M059J (cell line): ENCODE measurements at regions not wholly inside any gene's neighbourhood (a gene's known extent, or its start where the extent isn't known, plus 50 kb on each side); places are given as distances from the start of the nearest gene placed in this dataset.
"Not testable (repeated sequence)": the region's sequence is repeated elsewhere in the genome, so short reads cannot be mapped to it uniquely, and the experiment has no call there.

Experiments
- DNase-seq: peaks from one replicate; pipeline ENCODE4 v3.0.0-alpha.2; 2012; ENCODE audit warnings: low read depth

DNA sequence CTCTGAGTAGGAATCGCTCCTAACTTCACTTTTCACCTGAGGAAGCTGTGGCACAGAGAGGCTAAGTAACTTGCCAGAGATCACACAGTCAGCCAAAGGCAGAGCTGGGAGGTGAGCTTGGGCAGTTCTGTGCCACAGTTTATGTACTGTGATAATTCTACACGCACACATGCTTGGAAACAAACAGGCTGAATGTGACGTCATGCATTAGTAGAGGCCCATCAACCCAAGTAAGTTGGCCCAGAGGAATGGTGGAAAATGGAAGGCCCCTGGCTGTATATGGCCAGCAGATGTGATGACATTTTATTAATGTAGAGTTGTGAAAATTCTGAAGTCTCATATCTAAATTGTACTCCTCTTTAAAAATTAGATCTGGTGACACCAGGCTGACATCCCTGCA lies 394.0 kb downstream of the MIAT start:
- no peak for DNase-seq

DNA sequence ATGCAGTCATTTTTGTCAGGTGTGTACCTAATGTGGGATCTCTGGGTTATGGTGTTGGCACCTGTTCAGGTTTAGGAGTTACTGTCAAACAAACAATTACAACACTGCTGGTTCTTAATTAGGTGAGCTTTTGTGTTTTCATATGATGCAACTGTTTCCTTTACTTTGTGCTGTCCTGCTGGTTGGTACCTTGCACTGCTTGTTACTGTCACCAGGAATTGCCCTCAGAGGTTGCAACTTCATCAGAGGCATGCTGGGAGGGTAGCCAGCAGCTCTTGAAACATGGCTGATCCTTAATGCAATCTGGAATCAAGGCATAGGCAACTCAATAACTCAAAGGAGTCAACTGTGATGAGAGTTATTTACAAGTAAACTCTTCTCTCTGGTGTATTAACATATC lies 400.3 kb downstream of the MIAT start:
- no peak for DNase-seq

DNA sequence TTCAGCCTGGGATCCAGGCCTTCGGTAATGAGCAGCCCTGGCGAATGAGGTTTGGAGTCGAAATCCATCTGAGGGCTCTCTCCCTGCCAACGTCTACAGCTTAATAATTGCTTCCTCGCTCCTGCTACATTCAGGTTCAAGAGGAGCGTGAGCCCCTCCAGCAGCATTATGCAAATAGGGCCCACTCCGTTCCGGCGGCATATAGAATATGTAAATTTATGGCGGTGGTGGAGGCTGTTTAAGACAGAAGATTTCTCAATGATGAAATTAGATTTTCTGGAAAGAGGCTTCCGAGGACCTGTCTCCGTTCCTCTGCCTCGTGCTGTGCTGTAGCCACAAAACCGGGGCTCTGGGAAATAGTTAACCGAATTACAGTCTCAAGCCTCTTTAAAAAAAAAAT lies 402.8 kb downstream of the MIAT start:
- no peak for DNase-seq

DNA sequence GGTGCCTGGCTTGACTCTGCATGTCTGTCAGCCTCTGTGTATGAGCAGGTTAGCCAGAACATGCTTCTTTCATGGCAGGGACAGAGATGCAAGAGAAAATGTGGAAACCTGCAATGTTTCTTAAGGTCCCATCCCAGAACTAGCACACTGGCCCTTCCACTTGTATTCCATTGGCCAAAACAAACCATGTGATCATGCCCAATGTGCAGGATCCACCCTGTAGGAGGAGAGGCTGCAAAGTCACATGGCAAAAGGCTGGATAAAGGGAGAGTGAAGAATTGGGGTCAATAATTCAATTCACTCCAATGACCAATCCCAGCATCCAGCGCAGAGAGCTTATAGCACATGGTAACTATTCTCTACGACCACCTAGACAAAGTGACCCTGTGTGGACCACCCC lies 405.5 kb downstream of the MIAT start:
- DNase-seq: no peak

DNA sequence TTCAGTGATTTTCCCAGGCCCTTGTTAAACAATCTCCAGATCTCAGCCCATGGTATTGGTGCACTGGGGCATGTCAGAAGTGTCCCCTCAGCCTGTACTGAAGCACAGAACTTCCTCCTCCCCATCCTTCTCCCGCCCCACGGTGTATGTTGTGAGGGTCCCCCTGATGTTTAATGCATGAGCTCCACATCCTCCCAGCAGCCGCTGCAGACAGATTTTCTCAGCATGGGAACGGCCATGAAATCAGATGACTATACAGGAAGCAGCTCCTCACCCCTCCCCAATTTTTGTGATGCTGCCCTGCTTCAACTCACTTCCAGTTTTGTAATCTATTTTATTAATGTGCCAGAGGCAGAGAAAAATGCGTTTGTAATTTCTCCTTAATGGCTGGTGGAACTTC lies 406.0 kb downstream of the MIAT start:
- DNase-seq: no peak

DNA sequence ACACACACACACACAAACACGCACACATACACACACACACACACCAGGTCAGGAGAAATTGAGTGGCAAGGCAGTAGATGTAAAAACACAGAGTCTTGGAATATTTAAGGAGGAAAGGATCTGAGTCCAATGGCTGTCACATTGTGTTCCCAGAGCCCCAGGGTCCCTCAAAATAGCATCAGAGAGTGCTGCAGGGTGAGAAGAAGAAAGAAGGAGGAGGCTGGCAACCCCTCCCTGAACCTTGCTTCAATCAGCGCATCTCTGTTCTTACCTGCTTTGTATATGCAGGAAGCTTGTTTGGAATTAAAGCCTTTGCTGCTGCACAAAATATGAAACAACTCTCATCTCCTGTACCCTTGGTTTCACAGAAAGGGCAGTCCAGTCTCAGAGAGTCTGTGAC lies 406.5 kb downstream of the MIAT start:
- DNase-seq: no peak

DNA sequence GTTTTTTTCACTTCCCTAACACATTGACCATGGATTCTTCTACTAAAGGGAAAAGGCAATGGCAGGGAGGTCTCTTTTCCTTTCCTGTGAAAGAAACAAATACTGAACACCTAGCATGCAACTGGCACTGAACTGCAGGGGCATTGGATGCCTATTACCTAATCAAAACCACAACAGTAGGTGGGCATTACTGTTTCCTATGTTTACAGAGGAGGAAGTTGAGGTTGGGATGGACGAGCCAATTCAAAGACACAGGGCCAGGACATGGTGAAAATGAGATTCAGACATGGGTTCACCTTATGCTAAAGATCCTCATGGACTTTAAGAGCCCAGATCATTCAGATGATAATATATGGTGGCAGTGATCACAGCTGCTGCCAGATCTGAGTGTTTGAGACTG lies 407.0 kb downstream of the MIAT start:
- DNase-seq: no peak

DNA sequence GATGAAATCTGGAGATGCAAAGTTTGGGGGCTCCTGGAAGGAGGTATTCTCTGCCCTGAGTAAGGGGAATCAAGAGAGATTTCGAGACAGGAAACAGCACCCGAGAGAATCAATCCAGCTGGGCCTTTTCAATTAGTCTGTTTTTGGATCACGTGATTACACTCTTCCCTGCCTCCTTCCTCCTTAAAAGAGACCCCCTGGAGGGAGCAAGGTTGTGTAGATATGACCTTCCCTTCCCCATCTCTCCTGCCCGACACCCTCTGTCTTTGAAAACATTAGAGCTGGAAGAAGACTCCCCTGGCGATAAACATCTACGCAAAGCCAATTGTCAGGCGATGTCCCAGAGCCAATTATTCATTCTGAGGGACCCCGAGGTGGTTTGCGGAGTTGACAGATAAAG lies 407.9 kb downstream of the MIAT start:
- DNase-seq: no peak

DNA sequence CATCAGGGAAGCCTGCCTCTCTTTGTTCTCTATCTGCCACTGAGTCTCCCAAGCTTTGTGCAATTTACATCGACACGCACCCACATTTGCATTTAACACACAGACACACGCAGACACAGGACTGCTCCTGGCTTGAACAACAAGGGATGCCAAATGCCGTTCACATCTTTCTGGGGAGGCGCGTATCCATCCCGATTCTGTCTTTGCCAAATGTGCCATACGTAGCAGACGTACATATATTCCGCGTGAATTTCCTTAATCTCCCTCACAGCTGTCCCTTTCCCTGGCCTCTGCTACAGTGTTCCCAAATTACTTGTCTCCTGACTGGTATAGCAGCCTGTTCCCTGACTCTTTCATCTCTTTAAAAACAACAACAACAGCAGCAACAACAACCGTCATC lies 409.5 kb downstream of the MIAT start:
- DNase-seq: no peak

DNA sequence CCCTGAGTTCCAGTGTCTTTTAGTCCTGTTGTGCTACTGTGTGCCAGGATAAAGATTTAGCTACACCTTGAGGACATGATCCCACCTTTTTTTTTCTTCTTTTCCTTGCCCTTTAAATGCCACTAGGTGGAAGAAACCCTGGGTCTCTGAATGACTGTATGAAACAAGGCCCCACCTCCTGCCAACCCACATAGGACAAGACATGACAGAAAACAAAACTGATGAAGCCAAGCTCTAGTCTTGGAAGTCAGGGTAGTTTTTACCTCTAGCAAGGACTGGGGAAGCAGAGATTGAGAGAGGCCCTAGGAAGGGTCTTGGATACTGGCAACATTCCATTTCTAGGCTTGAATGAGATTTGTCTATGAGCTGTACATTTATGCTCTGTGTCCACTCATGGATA lies 410.7 kb downstream of the MIAT start:
- no peak for DNase-seq

DNA sequence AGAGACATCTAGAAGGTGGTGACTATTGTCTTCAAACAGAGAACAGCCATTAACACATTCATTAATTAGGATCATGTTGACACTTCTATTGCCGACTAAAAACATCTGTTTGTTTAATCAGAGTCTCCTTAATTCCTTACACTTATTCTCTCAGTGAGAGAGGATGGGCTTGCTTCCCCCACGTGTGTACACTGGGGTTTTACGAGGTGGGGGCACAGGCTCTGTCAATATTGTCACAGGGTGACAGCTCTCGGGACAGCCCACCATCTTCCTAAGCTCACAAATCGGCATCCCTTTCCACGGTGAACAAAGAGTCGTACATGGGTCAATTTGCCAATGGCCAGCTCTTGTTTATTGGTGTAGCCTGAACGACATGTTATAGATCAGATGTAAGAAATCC lies 413.2 kb downstream of the MIAT start:
- no peak for DNase-seq

DNA sequence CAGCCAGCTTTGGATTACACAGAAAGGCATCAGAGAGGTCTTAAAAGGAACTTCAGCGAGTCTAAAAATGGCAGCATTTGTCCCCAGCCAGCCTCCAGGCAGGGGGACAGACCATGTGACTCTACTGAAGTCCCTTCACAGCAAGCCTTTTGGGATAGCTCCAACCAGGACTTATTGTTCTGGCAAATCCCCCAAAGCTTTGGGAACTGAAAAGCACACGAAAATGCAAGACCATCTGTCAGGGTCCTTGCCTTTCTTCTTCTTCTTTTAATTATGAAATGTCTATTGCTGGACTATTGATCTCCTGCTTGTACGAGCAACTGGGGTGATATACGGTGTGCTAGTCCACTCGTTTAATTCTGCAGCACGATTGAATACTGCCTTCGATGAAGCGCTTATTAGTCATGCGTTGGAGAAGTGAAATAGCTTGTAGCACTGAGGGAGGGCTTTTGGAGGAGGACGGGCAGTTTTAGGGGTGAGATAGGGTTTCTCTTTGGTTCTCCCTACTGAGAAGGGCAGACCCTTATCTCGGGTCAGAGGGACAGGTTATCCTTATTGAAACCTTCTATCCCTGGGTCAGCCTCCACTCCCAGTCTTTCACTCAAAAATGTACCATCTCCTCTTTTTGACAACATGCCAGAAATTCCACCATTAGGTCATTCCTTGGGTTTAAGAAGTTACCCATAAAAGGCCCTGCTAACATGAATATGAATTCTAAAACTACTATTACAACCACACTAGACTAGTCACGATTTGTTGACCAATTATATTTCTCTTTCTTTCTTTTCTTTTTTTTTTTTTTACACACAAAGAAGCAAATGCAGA lies 416.4 kb downstream of the MIAT start:
- DNase-seq: peak; percentile 45

DNA sequence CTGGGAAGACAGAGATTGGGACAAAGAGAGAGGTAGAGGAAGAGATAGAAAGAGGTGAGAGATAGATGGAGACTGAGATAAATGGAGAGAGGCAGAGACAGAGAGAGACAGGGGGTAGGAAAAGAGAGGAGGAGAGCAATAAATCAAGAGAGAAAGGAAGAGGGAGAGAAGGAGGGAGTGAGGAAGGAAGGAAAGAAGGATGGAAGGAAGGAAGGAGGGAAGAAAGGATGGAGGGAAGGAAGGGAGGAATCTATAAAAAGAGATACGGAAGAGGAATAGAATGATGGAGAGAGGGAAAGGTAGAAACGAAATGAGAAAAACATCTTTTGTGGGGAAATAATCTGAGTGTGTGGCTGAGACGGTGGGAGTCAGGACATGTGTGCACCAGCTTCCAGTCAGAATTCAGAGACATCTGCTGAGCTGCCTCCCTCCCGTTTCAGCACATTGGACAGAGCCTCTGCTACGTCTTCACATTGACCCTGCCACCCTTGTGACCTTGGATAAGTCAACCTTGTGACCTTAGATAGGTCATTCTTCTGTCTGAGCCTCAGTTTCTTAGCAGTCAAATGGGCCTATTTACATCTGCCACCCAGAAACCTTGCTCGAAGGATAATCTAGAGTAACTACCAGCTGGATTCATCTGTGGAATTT lies 417.8 kb downstream of the MIAT start:
- no peak for DNase-seq

DNA sequence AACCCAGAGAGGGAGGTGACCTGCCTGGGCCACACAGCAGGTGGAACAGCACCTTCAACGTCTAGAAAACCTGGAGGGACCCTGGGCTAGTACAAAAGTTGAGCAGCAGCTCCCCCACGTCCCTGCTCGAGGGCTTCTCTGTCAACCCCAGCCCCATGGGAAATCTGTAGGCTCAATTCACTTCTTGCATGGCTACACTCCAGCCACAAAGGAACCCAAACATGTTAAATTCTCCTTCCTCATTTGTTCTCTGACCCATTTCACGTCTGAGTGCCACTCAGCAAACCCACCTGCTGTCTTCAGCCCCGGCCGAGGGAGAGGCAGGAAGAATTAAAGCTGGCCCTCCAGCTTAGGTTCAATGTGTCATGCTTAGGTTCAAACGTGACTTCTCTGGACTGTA lies 418.5 kb downstream of the MIAT start:
- no peak for DNase-seq

DNA sequence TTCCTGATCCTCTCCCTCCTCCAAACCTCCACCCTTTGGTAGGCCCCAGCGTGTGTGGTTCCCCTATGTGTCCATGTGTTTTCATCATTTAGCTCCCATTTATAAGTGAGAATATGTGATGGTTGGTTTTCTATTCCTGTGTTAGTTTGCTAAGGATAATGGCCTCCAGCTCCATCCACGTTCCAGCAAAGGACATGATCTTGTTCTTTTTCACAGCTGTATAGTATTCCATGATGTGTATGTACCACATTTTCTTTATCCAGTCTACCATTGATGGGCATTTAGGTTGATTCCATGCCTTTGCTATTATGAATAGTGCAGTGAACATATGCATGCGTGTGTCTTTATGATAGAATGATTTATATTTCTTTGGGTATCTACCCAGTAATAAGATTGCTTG lies 420.7 kb downstream of the MIAT start:
- not testable (repeated sequence) for DNase-seq

DNA sequence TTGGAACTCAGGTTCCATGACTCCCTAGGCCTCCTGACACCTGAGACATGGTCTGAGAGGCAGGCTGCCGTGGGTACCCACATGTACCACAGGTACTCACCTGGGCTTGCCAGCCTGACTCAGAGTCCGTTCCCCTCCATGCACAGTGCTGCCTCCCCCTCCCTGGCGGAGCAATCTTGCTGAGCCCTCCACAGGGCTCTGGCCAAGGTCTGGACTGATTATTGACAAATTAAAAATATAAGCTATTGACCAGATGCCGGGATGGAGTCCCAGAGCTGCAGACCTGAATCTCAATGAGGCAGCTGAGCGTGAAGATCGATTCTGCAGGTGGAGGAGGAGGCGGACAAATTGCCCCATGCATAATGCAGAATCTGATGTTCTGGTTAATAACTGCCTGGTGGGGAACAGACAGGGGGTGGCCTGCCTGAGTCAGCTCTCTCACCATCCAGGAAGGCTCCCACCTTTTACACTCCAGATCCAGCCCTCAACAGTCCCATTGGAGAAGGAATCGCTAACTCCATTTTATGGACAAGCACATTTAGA lies 422.7 kb downstream of the MIAT start:
- no peak for DNase-seq

DNA sequence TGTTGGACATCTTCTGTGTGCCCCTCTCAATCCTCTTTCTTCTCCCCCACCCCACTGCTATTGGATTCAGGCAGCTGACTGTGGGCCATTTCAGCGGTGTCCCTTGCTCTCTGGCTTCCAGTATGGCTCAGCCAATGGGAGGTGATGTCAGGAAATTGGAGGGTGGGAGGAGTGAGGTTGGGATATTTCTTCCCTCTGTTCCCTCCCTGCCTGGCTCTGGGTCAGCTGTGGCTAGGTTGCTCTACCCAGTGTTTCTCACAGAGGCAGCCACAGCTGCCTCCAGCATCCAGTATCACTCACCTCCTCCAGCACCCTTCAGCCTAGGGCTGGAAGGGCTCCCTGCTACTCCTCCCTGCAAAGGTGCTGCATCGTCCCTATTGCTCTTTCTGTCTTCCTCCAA lies 423.5 kb downstream of the MIAT start:
- DNase-seq: no peak

DNA sequence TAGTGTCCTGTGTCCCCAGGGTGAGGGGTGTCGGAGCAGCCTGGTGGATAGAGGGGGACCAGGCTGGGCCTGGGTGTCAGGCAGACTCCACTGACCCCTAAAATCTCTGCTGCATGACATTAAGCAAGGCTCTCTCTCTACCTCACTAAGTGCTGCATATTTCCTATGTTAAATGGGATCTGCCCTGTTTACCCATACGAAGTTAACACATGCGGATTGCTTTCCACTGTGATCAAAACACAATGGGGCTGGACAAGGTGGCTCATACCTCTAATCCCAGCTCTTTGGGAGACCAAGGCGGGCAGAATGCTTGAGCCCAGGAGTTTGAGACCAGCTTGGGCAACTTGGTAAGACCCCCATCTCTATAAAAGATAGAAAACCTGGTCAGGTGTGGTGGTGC lies 426.2 kb downstream of the MIAT start:
- DNase-seq: no peak

DNA sequence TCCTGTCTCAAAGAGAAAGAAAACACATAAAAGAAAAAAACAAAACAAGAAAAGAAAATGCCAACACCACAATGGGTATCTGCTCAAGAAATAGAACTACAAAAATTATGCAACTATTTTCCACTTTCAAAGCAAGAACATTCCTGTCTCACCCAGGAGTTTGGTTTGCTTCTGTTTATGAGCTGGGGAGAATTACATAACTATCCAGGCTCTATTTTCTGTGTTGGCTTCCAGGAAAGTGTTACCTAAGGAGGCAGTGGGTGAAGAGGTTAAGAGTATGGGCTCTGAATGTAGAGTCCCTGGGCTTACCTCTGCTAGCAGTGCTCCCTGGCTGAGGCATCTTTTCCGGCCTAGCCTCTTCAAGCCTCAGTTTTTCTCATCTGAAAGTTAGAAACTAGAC lies 426.7 kb downstream of the MIAT start:
- no peak for DNase-seq

DNA sequence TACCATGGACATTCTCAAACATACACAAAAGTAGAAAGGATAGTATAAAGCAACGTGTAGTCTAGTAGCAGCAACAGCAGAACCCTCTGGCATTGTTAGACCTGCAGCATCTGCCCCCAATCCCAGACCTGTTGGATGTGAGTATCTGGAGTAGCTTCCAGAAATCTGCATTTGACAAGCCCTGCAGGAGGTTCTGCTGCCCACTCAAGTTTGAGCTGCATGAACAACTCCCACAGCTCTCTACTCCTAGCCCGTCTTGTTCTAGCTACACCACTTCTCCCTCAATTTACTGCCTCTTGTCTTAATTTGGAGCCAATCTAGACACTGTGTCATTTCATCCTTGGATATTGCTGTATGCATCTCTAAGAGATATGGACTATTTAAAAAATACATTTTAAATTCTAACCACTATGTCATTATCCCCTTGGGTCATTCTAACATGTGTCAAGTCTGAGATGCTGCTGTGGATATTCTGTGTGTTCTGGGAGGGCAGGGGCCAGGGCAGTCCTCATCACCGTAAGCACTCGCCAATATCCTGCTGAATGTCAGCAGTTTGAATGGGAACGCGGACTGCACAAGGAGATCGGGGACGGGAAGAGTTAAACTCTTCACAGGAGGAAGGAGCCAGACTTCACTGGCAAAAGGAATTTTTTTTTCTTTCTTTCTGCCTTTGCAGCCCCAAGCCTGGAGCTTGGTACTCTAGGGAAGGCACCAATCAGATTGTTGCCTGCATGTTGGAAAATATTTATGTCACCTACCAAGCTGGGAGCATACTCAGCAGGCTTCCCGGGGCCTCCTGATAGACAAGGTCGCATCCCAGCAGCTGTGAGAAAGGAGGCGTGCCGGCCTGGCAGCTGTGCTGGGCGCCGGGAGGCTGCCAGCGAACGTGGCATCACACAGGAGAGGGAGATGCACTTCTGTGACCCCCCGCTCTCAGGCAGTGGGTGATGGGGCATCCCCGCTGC lies 429.0 kb downstream of the MIAT start:
- no peak for DNase-seq

DNA sequence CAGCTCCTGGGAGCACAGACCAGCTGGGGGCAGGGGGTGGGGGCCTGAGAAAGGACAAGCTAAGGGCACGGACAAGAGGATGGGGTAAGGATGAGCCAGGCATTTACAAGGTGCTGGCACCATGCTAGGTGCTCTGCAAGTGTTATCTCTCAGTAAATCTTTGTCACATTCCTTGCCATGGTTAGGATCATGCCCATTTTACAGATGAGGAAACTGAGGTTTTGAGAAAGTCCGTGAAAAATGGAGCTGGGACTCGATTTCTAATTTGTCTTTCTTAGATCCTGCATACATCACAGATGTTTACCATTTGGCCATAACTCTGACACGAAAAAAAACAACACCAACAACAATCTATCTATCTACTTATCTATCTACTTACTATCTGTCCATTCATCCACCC lies 429.7 kb downstream of the MIAT start:
- DNase-seq: no peak

DNA sequence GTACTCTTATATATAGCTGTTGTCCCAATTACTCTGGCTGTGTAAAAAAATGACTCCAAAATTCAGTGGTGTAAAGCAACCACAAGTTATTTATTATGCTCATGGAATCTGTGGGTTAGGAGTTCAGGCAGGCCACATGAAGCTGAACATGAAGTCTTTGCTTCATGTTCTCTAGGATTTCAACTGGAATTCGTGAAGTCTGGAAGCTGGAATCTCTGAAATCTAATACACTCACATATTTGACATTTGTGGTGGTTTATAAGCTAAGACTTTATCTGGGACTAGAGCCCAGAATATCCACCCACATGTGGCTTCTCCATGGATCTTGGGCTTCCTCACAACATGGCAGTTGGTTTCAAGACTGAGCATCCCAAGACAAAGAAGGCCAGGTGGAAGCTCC lies 430.6 kb downstream of the MIAT start:
- peak; percentile 60 for DNase-seq
